Stromal cell of bone marrow (primary cell): ENCODE measurements at regions not wholly inside any gene's neighbourhood (a gene's known extent, or its start where the extent isn't known, plus 50 kb on each side); places are given as distances from the start of the nearest gene placed in this dataset.

ENCODE experiments used
- DNase-seq: peaks from one replicate; pipeline ENCODE4 v3.0.0-alpha.2; 2012; ENCODE audit warnings: low read depth

DNA sequence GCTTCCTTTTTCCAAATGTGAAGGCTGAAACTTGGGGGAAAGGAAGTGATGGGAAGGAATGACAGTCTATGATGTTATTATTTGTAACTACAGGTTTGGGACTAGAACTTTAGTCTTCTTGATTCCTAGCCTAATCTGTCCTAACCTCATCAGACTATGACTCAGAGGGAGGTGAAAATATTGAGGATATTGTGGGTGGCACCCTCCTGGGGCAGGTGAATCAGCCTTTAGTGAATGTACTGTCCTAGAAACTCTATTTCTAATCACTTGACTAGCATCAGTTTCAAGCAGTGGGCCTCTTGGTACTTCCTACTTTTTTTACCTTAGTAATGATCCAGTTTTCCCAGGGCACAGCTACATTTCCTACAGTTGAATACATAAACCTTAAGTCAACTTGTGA is 829.0 kb upstream of the API5 start:
- no peak for DNase-seq

DNA sequence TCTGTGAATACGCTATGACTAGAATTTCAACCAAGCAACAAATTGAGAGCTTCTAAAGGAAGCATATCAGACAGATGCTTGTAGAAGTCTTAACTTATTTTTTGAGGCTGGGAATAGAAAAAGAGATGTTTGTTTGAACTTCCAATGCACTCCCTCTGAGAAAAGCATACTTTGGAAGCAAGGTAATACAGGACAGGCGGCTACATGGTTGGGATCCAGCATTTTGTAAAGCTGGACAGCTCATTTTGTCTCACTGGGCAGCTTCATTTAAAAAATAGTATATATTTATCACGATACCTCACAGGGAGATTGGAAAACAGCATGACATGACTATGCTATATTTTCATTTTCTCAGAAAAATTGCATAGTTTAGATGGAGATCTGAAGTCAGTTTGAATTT is 821.3 kb upstream of the API5 start:
- DNase-seq: no peak

DNA sequence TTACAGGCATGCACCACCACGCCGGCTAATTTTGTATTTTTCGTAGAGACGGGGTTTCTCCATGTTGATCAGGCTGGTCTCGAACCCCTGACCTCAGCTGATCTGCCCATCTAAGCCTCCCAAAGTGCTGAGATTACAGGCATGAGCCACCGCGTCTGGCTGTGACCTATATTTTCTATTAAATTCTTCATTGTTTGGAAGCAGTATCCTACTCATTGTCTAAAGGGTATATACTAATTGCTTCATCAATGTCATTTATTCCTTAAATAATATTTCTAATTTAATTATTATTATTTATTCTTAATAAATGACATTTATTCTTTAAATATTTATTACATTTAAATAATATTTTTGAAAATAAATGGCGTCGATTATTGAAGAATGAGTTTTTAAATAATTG is 817.3 kb upstream of the API5 start:
- no peak for DNase-seq

DNA sequence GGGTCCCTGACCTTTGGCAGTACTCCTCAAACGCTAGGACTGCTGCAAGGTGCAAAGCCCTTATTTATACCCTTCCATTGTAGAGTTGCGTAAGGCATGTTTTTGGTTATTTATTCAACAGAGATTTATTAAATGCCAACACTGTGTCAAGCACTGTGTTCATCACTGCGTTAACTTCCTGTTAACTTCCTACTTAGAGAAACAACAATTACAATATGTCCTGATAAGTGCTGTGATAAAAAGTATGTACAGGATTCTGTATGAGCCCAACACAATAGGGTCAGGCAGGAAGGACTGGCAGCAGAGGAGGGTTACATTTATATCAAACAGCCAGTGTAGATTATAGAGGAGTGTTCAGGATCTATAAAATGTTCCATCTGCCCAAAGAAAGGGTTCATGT is 812.8 kb upstream of the API5 start:
- DNase-seq: no peak

DNA sequence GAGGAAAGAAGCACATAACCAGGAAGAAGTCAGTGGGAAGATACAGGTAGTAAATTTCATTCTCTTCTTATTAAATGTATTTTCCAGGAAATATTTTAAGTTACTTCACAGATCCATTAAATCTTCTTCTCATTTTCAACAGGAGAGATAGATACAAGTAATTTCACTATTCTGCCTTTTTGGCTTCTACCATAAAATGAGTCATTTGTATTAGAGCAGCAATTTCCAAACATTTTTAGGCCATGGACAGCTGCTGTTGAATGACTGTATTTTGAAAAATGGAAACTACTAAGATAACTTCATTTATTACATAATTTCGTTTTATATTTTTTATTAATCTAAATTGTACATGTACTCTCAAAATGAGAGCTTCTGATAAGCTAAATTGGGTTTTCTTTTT is 809.6 kb upstream of the API5 start:
- DNase-seq: no peak

DNA sequence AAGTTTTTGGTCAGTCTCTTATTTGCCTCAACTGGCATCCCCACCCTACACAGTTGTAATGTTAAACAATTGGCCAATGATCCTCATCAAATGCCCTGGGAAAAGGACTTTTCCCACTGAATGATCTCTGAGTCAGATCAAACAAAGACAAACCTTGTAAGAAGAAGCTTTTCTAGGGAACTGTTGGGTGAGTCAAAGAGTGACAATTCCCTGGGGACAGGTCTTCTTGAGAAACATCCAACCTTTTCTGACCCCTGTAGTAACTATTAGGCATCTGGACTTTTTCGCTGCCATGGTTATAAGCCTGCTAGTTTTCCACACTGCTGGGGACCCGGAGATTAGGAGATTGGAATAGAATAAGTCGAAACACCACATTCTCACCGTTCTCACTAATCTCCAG is 789.8 kb upstream of the API5 start:
- no peak for DNase-seq

DNA sequence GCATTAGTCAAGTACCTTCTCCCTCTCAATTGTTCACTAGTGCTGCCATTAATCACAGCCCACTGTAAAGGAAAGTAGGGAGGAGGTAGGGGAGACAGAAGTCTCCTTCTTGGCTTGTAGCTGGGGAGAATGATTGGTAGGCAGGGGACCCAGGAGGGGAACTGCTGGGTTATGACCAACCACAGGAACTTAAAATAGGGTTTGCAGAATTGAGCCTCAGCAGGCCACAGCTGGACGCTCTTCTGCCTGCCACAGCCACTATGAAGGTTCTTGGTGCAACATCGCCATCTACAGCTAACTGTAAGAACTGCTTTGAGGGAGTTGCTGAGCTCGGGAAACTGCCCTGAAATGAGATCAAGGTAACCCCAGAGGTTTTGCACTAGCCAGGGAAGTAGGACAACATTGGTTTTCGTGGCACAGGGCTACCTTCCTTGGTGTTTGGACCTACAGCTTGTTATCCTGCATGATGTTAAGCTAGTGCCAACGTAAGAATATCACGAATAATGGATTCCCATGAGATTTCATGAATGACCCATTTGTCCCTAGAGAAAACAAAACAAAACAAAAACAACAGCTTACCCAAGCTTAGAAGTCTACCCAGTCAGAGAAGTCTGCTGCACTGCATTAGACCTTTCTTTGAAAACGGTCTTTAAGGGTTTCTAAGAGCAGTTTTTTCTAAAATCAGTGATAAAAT is 787.1 kb upstream of the API5 start:
- DNase-seq: peak; percentile 12

DNA sequence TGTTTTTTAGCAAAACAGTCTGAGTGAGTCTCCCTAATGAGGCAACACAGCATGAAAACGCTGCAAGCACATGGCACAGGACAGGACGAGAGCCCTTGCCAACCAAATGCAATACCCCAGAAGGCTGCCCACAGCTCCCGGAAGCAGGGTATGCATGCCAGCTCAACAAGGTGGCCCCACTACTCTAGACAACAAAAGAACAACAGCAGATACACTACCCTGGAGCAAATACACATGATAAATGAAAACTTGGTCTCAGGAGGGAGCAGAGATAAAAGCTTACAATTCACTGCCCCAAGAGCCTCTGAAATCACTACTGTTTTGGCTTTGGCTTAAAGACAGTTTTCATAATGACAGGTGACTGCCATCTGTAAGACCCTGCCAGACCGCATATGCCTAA is 785.4 kb upstream of the API5 start:
- DNase-seq: no peak

DNA sequence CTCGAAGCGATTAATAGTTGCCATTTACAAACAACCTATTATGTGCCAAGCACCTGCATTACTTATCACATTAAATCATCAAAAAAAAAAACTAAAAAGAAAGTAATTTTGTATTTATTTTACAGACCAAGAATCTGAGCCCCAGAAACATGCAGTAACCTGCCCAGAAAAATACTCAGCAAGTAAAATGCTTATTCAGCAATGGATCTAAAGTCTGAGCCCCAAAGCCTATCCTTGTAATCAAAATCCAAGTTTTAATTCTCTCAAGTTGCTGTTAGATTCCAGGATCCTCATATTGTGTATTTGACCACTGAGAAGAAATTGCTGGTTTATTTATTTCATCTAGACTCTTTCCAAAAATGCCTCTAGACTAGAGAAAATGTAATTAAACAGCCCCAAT is 783.3 kb upstream of the API5 start:
- no peak for DNase-seq

DNA sequence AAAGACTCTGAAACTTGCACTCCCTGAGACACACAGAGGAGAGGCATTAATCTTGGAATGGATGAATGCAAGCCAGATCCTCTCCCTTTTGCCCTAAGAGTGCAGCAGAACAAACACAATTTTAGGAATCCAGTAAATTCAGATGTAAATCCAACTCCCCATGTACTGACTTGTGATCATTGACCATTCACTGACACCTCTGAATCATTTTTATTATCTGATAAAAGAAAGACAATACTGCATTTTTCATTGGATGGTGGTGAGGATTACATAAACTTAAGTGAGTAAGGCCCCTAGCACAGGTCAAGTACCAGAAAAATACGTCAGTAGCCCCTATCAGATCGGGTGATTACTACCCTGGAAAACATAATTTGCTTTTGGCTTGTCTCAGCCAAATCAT is 782.9 kb upstream of the API5 start:
- DNase-seq: no peak

DNA sequence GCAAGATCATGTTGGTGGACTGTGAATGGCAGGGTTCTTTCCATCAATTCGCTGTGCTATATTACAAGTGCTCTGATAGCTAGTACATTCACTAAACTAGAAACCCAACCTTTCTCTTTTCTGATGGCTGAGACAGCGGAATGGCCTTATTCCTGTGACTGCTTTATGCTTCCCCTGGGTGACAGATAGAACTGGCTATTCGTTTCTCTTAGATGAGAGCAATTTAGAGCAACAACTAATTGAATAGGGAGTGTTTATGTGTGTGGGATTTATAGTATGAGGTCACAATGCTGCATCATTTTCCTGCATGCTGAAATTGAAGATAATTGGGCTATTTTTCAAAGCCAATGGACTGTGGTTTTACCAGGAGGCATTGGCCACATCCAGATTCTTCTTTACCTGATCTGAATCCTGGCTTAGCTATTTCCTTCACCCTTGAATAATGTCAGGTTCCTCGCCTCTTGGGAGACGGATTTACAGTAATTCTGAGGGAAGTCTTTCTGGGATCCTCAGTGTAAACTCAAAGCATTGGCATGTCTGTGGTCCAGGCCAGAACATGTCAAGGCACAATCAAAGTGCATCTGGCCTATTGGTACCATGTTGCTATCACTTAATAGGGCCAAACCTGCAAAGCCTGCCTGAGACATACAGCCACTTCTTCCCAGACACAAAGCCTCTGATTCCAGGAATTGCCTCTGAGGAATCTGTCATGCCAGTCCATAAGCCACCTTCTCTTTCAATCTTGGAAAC is 775.0 kb upstream of the API5 start:
- DNase-seq: no peak

DNA sequence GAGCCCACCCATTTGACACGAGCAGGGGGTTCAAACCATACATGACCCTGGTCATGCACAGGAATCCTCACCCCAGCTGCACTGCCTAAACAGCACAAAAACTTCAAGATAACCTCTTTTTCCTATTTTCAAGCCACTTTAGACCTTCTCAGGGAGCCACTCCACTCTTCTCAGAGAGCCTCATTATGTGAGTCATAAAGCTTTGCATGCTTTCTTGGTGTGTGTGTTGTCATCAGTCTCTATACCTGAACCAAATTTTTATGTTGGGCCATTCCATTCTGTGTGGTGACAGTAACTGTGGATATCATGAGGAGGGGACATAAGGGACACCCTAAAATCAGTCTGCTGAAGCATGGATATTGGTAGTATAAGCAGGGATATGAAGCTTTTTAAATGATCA is 769.5 kb upstream of the API5 start:
- no peak for DNase-seq

DNA sequence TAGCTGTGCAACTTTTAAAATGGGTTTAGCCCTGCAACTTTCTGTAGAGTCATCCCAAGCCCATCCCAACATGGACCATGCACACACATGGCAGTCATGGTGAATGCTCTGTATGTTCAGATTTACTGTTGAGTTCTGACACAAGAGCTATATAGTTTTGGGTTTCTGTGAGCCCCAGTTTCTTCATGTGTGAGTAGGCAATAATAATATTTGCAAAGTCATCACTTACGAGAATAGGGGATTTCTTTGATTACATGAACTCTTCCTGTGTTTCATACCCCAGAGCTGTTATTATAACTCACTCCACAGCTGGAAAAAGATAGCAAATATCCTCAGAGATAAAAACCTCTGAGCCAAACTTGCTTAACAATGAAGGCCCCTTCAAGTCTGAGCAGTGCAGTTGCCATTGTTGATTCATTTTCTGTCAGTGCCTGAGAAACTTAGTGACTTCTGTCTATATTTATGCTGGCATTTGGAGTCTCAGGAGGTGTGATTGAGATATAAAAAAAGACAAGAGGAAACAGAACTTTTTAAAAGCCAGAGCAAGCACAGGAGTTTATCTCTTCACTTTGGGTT is 767.9 kb upstream of the API5 start:
- no peak for DNase-seq

DNA sequence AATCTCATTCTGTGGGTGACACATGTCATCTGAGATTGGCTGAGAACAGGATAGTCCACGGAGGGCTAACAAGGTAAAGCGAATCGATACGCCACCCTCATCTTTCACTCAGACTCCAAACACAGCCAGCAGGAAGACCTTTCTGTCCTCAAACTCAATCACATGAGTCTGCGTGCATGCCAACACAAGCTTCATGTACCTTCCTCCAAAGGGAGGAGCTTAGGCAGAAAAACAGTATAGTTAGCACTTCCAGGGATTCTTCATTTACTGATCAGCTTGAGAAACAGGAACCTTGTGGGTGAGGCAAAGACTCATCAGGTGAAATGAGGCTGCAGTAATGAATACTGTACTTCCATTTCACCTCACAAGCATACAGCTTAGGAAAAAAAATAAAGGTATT is 767.1 kb upstream of the API5 start:
- no peak for DNase-seq

DNA sequence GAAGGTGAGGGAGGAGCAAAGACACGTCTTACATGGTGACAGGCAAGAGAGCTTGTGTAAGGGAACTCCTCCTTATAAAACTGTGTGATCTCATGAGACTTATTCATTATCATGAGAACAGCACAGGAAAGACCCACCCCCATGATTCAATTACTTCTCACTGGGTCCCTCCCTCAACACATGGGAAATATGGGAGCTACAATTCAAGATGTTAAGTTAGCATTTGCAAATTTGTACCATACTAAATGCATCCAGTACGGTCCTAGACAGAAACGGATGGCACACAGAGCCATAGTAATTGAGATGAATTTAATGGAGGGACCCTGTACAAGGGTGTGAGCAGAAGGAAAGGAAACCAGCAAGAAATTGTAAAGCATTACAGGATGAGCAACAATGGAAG is 765.8 kb upstream of the API5 start:
- DNase-seq: no peak

DNA sequence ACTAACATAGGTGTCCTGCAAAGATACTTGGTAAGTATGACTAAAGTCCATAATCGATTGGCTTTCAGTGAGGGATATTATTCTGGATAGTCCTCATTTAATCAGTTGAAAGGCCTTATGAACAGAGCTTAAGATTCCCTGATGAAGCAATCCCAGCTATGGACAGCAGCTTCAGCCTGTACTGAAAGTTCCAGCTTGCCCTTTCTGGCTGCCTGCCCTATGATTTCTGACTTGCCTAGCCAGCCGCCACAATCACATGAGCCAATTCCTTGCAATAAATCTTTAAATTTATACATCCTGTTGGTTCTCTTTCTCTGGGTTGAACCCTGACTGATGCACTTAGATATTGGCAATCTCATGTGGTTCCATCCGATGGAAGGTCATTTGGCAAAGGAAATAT is 759.0 kb upstream of the API5 start:
- no peak for DNase-seq

DNA sequence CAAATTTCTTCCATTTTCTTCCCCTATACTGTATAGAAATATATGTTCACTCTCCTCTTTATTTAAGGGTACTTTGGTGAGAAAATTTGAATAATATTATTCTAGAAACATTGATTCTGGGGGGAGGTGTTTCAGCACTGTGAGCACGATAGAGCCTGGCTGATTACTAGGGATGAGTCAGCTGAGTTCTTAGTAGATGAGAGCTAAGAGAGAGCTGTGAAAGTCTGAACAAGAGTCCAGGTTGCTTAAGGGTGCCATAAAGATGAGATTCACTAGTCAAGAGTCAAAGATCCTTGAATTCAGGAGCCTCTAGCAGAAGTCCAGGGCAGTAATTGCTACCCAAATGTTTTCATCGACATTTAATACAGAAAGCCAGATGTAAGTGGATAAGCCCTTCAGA is 756.6 kb upstream of the API5 start:
- DNase-seq: no peak

DNA sequence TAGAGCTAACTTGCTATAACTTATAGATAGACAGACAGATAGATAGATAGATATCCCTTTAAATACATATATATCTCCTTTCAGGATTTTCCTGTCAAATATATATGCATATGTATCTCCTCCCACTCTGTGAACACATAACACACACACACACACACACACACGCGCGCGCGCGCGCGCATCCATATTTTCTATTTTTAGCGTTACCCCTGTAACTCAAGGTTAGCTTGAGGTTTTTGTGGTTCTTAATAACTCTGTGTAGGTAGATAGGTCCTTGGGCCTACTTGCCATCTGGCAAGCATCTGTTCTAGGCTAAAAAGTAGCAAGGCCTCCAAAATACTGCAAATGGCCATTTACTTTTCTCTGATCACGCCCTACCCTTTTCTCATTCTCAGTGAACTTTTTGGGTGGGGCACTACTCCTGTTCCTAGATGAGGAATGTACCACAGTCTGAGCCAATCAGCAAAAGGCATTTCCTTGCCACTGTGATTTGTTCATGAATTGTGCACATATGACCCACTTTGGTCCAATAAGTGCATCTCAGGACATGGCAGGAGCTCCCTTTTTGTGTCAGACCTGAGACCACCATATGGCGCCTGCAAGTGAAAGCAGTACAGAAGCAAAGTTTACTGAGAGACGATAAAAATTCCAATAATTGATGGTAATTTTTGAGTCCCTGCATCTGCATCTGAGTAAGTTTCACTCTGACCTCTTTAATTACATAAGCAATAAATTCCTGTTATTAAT is 740.5 kb upstream of the API5 start:
- no peak for DNase-seq

DNA sequence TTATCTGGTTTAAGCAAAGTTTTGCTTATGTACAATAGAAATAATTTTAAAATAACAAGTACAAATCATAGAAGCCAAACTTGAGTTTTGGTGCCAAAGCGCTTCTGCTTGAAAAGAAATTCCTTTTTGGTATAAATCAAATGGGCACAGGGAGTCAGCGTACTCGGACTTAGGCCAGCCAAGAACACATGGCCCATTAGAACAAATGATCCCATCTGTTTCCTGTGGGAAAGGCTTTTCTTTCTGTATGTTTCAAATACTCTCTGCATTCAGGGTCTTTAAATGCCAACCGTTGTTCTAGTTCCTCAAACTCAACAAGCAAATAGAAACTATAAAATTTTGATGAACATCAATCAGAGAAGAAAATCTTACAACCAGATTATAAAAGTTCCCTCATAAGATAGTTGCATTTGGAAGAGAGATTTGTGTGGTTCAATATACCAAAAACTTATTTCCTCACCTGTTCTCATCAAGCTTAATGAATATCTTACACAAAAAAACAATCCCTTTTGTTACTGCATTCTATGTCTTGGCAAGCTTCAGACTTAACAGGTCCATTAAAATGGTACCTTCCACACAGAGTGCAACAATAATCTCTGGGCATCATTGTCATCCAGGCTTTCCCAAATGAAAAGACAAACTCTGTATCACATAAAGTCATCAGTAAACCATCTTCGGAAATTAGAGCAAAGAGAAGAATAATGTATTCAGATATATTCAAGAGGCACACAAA is 739.8 kb upstream of the API5 start:
- DNase-seq: no peak

DNA sequence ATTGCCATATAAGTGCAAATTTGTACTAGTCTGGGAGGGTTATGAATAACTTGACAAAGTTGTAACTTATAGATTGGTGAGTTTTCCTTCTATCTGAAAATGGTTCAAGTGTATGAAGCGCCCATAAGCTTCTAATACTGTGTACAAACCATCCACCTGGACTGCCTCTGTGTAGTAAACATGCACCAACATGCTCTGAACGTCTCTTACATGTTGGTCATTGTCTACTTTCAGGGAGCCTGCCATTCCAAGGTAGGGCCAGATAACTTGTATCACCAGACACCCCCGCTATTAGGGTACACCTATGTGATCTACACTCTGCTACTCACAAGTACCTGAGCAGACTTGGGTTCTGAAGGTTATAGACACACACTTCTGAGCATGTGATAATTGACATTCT is 735.5 kb upstream of the API5 start:
- DNase-seq: no peak

DNA sequence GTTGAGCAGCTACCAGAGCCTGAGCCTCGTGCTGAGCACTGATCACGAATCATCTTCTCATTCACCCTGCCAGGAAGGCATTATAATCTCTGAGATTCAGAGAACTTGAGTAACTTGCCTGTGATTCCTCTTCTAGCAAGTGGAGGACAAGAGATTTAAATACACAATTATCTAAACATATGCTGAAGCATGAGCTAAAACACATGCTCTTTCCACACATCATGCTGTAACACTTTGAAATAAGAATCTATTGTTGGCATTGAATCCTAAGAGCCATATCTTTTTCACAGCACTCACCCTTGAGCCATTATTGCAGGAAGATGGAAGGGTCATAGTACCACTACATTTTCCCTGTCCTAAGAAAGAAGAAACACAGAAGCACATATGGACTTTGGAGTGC is 722.5 kb upstream of the API5 start:
- DNase-seq: no peak

DNA sequence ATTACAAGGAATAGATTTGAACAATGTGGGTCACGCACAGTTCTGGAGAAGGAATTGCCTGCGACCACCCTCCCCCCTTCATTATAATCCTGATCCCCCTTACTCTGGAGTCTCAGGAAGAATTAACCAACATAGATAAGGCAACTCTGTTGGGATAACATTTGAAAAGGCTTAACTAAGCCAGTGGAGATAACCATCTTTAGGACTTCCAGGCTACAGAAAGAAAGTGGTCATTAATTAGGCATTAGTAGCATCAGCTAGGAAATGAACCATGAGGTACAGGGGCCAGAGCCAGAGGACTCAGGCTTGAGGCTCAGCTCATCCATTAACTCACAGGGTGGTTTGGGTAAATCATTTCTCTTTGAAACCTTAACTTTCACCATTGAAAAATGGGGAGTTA is 720.0 kb upstream of the API5 start:
- DNase-seq: no peak
